HTR-8/SVneo (cell line): ENCODE measurements at regions not wholly inside any gene's neighbourhood (a gene's known extent, or its start where the extent isn't known, plus 50 kb on each side); places are given as distances from the start of the nearest gene placed in this dataset.
"Not testable (repeated sequence)": the region's sequence is repeated elsewhere in the genome, so short reads cannot be mapped to it uniquely, and the experiment has no call there.

Source experiments
- DNase-seq: peaks from one replicate; pipeline ENCODE4 v3.0.0; 2011; ENCODE audit warnings: low spot score, mixed read lengths; ENCODE audit not compliant: insufficient read length
- FAIRE-seq: peaks from 2 replicates; lab custom pipeline; 2011; peaks lifted over from hg19 to GRCh38; lab: Jason Lieb, UNC

DNA sequence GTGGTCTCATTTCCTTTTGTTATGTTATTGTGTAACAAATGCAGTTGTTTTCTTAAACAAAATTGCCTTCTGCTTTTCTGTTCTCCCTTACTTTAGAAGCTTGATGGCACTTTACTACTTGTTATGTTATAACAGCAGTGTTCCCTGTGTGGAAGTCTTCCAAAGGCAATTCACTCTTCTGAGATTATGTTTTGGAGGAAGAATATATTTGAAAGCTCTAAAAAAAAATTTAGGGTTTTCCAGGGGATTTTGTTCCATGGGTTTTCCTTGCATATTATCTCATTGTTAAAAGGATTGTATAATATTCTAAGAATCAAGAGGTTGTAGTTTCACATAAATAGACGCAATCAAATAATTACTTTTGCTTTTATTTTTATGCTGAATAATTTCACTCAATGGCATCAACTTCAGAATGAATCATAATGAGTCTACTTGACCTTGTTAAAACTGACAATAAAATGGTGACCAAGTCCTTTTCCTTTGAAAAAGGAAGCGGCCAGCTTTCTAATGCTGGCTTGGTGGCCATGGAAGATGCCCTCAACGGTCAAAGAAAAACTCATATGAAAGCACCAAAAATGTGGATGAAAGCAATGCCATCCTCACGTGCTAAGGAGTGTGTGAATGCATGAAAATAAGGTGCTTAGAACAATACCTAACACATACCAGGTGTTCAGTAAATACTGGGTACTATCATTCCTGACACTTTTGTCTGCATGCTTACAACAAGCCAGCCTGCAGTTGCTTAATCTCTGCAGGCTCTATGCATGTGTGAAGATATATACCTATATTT lies 92.4 kb upstream of the KLF6 start:
- no peak for FAIRE-seq
- DNase-seq: no peak

DNA sequence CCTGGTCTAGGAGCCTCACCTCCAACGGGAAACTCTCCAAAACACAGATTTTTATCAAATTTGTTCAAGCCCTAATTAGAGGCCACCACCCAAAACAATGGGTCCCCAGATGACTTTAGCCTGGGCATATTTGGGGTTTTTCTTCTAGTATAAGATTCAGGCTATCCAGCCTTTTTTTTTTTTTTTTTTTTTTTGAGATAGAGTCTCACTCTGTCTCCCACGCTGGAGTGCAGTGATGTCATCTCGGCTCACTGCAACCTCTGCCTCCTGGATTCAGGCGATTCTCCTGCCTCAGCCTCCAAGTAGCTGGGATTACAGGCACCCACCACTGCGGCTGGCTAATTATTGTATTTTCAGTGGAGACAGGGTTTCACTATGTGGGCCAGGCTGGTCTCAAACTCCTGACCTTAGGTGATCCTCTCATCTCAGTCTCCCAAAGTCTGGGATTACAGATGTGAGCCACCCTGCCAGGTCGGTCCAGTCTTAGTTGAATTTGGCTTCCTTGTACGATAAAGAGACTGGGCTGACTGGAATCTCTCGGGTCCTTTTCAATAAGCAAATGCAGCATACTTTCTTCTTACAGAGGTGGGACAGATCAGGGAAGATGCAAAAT lies 91.4 kb upstream of the KLF6 start:
- FAIRE-seq (no peak), DNase-seq (no peak)

DNA sequence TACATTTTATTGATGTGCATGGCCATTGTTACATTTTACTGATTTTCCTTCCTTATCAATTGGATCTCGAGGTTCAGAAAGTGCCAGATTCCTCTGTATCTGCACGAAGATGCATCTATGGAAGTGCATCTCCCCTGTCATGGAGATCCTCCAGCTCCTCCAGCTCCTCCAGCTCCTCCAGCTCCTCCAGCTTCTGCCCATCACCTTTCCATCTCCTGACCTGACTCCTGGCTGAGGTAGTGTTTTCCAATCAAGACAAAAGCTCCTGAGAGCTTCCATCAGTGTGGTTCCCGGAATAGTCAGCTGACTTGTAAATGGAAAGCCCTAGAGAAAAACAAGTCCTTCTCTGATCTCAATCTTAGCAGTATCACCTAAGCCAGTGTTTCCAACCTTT lies 90.8 kb upstream of the KLF6 start:
- DNase-seq (no peak), FAIRE-seq (no peak)

DNA sequence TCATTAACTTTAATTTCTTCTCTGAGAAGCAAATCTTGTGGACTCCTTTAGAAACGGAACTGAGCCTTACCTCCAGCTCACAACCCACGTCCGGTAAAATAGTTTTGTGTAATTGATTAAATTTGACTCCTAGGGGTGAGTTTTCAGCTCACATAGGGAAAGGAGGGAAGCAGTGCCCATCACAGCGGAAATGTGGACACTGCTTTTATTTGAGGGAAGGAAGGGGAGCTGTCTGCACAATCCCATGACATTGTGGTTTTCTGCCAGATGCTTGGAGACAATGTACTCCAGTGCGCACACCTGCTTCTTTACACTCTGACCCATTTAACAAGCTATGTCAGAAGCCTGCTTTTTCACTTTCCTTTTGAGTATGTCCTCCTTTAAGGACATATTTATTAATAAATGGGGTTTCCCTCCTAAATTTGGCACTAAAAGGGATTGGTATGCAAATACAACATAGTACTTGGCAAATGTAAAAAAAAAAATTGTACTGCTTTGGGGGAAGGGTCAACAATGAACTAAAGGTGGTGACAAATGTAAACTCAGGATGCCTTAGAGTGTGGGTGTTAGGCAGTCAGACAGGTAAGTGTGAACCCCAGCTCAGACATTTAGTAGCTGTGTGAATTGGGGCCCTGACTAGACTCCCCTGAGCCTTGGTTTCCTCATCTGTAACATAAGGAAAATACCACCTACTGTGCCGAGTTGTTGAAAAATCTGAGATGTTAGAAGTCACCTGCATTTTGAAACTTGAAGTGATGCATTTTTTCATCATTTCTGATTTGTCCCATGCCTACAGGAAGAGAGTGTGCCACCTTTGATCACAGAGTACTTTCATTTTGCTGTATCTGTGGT lies 90.2 kb upstream of the KLF6 start:
- no peak for FAIRE-seq
- no peak for DNase-seq

DNA sequence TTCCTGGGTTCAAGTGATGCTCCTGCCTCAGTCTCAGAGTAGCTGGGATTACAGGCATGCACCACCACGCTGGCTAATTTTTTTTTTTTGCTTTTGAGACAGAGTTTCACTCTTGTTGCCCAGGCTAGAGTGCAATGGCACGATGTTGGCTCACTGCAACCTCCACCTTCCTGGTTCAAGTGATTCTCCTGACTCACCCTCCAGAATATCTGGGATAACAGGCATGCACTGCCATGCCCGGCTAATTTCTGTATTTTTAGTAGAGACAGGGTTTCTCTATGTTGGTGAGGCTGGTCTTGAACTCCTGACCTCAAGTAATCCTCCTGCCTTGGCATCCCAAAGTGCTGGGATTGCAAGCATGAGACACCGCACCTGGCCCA lies 89.6 kb upstream of the KLF6 start:
- not testable (repeated sequence) for DNase-seq, FAIRE-seq

DNA sequence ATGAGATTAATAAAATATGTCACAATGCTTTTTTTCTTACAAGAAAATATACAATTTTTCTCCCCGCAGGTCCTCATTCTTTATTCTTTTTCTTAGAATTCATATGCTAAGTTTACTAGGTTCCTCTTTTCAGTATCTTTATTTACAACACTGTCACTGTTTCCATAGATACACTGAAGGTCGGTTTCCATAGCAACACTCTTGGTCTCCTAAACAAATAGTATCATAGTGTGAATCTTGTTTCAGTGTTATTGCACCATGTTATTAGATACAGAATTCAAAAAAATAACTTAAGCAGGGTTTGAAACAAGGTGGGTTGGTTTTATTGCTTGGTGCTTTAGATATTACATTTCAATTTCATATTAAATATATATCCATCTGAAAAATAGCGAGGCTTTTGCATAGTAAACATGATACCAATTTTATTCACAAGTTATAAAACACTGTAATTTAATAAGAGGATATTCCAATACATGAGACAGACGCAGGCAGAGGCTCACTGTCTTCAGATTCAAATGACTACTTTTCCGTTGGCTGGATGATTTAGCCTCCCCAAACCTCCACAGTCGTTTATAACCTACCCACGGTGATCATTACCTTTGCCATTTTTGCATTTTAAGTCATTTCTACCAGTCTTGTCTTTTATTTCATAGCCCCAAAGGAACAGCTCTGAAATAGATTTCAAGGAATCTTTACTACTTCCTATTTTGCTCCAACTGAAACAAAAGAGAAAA lies 88.9 kb upstream of the KLF6 start:
- FAIRE-seq: no peak
- DNase-seq: no peak

DNA sequence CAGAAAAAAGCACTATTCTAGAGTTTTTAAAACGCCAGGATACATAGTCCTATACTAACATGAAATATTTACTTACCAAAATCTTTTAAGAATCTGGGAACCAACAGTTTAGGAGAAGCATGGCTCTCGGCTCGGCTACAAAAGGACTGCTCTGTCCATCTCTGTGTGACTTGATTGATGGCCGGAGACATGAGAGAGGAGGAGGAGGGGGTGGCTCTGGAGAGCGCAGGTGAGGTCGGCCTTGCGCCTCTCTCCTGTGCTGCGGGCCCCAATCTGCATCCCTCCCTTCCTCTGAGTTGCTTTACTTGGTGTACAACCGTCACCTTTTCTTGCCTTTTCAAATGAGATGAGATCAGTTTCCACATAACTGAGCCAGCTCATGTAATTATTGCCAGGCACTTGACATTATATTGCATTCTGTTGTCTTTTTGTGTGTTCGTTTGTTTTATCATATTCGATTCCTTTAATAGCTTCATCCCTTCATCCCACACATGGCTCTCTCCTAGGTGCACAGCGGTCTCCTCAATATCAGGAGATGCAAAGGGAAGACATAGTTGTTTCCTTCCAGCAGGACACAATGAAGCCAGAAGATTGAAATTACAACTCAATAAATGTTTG lies 87.8 kb upstream of the KLF6 start:
- no peak for DNase-seq
- FAIRE-seq: no peak

DNA sequence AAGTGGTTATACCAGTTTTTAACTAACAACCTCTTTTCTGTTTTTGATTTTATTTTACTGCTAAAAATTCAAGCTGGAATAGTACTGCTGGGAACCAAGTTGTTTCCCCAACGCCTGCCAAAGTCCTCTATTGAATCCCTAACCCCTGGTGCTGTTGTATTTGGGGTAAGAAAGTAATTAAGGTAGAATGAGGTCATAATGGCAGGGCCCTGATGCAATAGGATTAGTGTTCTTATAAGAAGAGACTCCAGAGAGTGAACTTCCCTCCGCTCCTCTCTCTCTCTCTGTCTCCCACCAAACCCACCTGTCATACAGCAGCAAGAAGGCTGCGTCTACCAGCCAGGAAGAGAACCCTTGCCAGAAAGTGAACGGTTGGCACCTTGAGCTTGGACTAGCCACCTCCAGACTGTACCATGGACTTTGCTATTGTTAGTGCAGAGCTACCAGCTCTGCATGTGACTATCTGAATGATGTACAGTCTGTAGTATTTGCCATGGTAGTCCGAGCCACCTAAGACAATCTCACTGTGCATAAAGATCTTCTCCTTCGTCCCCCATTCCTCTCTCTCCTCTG lies 86.5 kb upstream of the KLF6 start:
- no peak for FAIRE-seq
- DNase-seq: no peak

DNA sequence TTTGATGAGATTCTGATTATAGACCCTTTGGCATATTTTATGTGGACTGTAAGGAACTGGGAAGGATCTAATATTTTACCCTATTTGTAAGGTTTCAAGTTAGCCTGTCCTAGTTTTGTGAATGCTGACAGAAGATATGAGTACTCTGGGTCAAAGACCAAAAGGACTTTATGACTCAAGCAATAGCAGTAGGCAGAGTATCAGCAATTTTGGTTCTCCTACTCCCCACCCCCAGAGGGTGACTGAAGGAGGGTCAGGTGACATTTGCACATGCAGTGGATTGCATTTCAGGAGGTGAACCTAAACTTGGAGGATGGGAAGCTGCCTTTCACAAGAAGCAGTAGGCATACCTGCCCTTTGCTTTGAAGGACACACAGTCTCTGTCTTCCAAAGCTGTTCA lies 84.0 kb upstream of the KLF6 start:
- no peak for FAIRE-seq
- DNase-seq: no peak

DNA sequence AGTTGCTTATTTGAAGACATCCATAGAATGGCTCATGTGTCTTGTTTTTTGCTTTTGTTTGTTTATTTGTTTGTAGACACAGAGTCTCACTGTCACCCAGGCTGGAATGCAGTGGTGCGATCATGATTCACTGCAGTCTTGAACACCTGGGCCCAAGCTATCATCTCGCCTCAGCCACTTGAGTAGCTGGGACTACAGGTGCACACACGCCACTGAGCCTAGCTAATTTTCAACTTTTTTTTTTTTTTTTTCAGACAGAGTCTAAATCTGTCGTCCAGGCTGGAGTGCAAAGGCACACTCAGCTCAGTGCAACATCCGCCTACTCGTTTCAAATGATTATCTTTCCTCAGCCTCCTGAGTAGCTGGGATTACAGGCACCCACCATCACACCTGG lies 83.3 kb upstream of the KLF6 start:
- FAIRE-seq (no peak), DNase-seq (no peak)

DNA sequence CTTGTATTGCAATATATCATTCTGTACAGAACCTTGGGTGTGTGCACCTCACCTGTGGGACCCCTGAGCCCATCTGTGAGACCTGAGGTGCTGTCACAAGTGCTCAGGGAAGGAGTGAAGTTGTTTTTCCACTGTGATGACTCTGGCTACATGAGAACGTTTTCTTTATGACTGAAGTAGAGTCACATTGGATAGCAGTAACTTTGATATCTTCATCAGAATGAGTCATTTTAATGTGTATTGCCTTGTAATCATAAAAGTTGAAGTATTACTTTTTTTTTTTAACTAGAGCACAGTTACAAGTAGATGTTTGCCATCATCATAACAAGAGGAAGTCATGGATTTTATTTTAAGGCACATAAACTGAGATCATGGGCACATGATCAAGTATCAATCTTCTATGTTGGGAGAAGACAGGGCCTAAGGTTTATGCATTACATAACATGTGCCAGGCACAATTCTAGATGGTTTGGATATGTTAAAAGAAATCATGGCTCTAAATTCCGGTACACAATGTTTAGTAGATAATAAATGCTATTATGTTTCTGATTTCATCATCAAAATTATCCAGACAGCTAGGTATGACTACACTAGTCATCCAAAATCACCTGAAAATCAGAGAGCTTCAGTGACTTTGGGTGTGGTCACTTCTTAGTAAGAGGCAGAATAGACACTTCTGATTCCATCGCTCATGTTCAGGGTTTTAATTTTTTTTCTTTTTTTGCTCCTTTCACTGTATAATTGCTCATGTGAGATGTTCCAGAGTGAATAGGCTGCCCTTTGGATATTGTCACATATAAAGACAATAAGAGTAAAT lies 82.7 kb upstream of the KLF6 start:
- FAIRE-seq: no peak

DNA sequence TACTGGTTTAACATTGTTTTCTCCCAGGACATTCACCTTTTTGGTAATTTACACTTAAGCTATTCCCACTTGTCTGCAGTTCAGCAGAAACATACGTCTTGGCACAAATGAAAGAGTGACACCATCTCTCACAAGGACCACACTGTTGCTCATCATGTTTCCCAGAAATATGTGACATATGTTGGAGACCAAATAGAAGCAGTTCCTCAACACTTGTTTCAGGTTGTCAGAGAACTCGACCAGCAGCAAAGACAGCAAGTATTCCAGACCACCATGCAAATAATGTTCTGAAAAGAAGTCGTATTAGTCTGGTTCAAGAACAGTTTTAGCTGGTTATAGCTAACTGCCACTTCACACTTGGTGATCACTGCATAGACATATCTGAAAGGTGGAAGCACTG lies 81.3 kb upstream of the KLF6 start:
- DNase-seq: no peak
- FAIRE-seq: no peak

More for the DNA sequence above, 82.7 kb upstream of the KLF6 start:
- DNase-seq: no peak

DNA sequence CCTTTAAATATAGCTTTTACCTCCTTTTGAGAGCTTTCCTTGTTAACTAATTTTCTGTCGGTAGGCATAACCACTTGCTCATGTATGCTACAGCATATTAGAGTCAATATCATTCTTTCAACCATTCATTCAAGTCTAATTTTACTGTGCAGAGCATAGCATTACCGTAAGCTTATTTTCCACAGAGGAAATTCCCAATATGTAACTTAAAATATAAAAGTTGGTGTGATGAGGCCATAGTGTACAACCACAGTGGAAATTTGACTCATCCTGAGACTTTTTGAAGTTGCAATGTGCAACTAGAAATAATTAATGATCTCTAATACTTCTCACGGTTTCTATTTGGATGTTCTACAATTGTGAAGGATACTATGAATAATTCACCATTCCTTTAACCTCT lies 80.6 kb upstream of the KLF6 start:
- no peak for DNase-seq
- FAIRE-seq: no peak

DNA sequence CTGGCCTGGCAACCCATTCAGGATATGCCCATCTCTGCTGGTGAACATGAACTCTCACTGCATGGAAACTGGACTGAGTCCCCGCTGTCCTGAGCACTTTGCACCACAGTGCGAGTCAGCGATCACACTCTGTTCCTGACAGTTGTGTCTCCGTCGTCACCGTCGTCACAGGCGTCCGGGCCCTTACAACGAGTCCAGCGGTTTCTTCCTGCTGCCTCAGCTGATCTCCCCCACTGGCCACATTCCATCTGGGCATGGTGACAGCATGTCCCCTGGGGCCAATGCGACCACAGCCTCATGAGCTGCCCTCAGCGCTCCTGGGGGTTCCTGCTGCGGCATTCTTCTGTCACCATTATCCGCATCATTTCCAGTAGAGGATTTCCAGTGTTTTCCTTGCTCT lies 76.8 kb upstream of the KLF6 start:
- FAIRE-seq (no peak), DNase-seq (no peak)

DNA sequence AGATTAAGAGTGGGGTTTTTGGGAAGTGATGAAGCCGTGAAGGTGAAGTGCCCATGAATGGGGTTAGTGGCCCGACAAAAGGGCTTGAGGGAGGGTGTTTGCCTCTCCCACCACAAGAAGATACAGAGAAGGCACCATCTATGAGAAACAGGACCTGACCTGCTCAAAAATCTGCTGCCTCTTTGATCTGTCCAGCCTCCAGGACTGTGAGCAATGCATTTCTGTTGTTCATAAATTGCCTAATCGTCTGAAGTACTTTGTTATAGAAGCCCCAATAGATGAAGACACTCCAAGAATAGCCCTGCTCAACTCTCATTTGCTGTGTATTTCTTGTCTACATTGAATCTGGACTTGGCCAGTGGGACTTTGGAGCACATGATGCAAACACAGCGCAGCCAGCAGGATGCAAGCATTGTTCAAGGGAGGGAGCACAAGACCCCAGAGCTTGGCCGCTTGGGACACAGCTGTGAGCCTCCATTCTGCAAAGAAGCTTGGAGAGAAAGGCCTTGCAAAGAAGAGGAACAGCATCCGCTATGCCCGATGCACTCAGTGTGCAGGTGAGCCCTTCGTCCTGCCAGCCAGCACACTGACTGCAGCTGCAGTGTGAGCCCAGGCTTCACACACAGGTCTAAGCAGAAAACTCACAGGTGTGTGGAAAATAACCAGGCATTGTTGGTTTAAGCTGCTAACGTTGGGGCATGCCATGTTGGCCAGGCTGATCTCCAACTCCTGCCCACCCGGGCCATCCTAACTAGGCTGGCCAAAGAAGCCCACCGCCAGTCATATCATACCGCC lies 73.2 kb upstream of the KLF6 start:
- no peak for DNase-seq
- no peak for FAIRE-seq

DNA sequence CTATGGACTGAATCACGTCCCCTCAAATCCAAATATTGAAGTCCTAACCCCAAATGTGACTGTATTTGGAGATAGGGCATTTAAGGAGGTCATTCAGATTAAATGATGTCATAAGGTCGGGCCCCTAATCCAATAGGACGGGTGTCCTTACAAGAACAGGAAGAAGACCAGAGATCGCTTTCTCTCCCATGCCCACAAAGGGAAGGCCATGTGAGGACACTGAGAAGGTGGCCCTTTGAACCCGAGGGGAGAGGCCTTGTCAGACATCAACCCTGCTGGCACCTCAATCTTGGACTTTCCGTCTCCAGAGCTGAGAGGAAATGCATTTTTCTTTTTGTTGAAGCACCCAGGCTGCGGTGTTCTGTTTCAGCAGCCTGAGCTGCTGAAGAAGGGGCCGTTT lies 72.3 kb upstream of the KLF6 start:
- FAIRE-seq: no peak
- no peak for DNase-seq

DNA sequence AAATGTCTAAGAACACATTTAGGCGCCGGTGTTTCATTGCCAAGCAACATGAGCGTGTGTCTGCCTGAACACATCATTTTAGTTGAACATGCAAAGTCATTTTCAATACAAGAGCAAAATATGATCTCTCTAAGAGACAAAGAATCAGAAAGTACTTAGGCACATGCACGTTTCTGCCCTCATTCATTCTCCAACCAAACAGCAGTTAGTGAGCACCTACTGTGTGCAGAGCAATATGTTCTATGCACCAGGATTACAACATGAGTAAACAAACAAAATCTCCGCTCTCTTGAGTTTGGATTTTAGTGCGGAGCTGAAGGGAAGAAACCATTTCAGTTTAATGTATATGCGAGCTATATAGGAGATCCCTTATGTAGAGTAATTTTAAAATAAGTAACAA lies 71.6 kb upstream of the KLF6 start:
- DNase-seq (no peak), FAIRE-seq (no peak)
